Right kidney (tissue), 1 donor: ENCODE measurements at regions not wholly inside any gene's neighbourhood (a gene's known extent, or its start where the extent isn't known, plus 50 kb on each side); places are given as distances from the start of the nearest gene placed in this dataset.

Source experiments
- DNase-seq: peaks from one replicate; pipeline ENCODE4 v3.0.0-alpha.2; 2016

GRCh38 chrX:7789200-7789599, 53.8 kb upstream of the VCX start:
- no peak for DNase-seq

GRCh38 chrX:7788334-7788733, 54.6 kb upstream of the VCX start:
- DNase-seq = no peak

- DNase-seq = no peak
These were observed 55.3 kb upstream of the VCX start for GRCh38 chrX:7787714-7788113.

GRCh38 chrX:7784580-7784979, 58.4 kb upstream of the VCX start:
- DNase-seq = no peak

- DNase-seq = no peak
These were observed 63.3 kb upstream of the VCX start for GRCh38 chrX:7779644-7780043.

DNA sequence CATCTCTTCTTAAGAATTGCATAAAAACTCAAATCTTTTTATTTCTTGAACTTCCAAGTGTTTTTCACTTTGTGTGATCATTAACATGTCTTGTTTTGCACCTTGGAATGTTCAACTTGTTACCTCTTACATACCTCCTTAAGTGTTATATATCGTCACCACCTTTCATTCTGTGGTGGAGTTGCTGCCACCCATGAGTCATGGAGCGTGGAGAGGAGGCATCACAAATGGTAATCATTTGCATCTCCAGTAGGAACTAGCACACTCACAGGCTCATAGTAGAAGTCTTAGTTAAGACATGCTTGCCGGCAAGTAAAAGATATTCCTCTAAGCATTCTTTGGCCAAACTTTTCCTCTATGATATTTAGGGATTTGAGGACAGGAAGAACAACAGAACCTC, 67.0 kb upstream of the VCX start:
- DNase-seq = no peak

- no peak for DNase-seq
These were observed 71.1 kb upstream of the VCX start for GRCh38 chrX:7771788-7772438.

DNA sequence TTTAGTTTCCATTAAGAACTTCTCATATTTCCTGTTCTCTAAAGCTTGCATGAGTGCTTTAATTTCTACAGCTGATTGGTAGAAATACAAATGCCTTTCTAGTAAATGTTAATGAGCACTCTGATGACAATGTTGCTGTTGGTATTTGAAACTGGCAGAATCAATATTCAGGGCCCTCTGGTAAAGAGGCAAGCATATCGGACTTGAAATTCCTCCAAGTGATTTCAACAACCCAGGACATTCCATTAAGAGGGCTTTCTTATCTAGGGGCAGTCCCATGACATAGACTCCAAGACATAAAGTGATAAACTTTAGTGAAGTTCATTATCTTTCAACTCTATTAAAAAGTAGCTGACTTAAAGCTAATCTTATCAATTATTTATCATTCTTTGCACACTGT, 83.1 kb upstream of the VCX start:
- DNase-seq = no peak

GRCh38 chrX:7746856-7747255, 96.1 kb upstream of the VCX start:
- DNase-seq = no peak

GRCh38 chrX:7730071-7730470, 112.9 kb upstream of the VCX start:
- no peak for DNase-seq

DNA sequence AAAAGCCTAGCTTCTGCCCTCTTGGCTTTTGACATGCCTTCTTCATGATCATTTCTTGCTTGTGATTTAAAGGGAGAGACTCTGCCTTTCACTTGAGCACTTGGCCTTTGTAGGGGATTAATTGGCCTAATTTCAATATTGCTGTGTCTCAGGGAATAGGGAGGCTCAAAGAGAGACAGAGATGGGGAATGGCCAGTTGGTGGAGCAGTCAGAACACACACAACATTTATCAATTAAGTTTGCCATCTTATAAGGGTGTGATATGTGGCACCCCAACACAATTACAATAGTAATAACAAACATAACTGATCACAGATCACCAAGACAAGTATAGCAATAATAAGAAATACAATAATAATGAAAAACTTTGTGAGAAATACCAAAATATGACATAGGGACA, 122.5 kb upstream of the VCX start:
- DNase-seq = no peak

- DNase-seq = no peak
These were observed 128.6 kb upstream of the VCX start for GRCh38 chrX:7714351-7714750.

DNA sequence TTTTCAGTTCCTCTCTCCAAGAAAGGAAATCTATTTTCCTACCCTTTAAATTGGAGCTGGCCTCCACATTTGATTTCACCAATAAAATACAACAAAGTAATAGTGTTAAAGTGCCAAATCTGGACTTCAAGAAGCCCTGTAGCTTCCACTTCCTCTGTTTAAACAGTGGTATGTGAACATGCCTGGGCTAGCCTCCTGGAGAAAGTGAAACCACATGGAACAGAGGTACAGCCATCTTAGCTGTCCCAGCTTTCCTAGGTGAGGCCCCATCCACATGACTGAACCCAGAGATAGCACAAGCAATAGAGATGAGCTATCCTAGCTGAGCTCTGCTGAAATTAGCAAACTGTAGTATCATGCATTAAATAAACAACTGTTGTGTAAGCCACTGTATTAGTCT, 131.8 kb upstream of the VCX start:
- DNase-seq = no peak

- DNase-seq = no peak
These were observed 133.1 kb upstream of the VCX start for GRCh38 chrX:7709845-7710244.

GRCh38 chrX:7706032-7706431, 136.9 kb upstream of the VCX start:
- no peak for DNase-seq

GRCh38 chrX:7704205-7704604, 138.8 kb upstream of the VCX start:
- no peak for DNase-seq

DNA sequence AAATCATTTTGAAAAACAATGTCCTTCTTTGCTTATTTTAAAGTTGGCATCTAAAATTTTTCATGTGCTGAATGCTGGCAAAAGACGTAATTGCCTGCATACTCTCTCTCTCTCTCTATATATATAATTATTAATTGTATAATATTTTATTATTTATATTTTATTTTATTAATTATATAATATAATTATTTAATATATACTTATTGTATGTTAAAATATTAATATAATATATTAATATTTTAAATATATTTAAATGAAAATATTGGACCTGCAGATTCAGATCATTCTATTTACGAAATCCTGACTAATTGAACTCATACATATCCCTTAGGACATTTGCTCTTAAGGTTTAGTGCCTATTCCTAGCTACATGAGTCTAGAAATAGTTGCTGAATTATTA, 144.7 kb upstream of the VCX start:
- DNase-seq = no peak

DNA sequence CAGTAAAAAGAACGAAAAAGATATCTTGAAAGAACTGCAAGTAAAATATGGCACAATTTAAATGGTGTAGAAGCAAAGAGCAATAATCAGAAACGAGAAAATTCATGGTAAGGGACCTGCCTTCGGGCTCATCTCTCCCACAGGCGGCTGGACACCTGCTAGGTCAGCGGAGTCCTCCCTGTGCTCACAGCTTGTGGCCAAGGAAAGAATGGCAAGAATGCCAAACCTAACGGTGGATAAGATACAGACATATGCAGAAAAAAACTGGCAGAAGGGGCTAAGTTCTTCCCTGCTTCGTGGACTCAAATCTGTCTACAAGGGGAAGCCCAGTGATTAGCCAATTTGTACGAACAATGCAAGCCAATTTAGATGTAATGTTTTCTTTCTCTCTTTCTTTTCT, 152.1 kb upstream of the VCX start:
- no peak for DNase-seq

- no peak for DNase-seq
These were observed 153.1 kb upstream of the VCX start for GRCh38 chrX:7689791-7690412.

- no peak for DNase-seq
These were observed 162.8 kb upstream of the VCX start for GRCh38 chrX:7680181-7680580.

- no peak for DNase-seq
These were observed 188.7 kb upstream of the VCX start for GRCh38 chrX:7654316-7654715.

GRCh38 chrX:7647831-7648230, 195.1 kb upstream of the VCX start:
- DNase-seq = no peak

DNA sequence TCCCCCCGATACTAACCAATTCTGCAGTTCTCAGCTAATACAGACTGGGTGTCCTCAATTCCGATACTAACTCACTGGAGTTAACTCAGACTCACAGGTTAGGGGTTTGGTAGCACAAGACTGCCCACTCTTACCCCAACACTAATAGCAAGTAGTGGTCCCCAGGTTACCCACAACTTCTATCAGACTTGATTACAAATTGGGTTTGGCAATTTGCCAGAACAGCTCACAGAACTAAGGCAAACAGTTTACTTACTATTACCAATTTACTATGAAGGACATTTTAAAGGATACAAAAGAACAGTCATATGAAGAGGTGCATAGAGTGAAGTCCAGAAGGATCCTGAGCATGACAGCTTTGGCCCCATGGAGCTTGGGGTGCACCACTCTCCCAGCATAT, 201.8 kb upstream of the VCX start:
- DNase-seq = no peak

DNA sequence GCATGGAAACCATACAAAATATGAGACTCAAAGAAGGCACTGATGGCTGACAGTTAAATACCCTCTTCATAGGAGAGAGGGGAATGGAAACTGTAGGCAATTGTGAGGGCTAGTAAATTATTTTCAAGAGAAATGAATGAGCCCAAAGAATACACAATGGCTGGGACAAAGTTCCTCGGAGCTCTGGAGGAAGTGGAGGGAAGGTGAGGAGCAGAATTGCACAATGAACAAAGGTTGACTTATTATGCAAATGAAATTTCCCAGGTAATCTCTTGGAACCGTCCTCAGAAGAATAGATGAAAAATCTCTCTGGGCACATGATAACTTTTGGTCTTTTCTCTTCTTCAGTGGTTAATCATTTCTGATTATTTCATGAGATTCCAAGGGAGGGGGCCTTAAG, 202.6 kb upstream of the VCX start:
- DNase-seq = no peak
